NCI-H524 treated with DMSO at 0.1 percent for 48 hours (cell line): ENCODE measurements at regions not wholly inside any gene's neighbourhood (a gene's known extent, or its start where the extent isn't known, plus 50 kb on each side); places are given as distances from the start of the nearest gene placed in this dataset.
A peak's percentile ranks its signal among the peaks of the same experiment; 100 is the strongest.
"Not testable (repeated sequence)": the region's sequence is repeated elsewhere in the genome, so short reads cannot be mapped to it uniquely, and the experiment has no call there.

Experiments used
- DNase-seq: peaks from one replicate; lab custom pipeline; 2025; lab: John Stamatoyannopoulos, UW

DNA sequence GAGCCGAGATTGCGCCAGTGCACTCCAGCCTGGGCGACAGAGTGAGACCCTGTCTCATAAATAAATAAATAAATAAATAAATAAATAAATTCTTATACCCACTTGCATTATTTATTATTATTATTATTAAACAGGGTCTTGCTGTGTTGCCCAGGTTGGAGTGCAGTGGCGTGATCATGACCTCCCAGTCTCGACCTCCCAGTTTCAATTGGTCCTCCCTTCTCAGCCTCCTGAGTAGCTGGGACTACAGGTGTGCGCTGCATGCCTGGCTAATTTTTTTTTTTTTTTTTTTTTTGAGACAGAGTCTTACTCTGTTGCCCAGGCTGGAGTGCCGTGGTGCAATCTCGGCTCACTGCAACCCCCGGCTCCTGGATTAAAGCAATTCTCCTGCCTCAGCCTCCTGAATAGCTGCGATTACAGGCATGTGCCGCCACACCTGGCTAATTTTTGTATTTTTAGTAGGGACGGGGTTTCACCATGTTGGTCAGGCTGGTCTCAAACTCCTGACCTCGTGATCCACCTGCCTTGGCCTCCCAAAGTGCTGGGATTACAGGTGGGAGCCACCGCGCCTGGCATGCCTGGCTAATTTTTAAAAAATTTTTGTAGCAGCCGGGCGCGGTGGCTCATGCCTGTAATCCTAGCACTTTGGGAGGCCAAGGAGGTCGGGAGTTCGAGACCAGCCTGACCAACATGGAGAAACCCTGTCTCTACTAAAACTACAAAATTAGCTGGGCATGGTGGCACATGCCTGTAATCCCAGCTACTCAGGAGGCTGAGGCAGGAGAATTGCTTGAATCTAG lies 150.2 kb downstream of the SEC14L1 start:
- DNase-seq, result not testable (repeated sequence)

DNA sequence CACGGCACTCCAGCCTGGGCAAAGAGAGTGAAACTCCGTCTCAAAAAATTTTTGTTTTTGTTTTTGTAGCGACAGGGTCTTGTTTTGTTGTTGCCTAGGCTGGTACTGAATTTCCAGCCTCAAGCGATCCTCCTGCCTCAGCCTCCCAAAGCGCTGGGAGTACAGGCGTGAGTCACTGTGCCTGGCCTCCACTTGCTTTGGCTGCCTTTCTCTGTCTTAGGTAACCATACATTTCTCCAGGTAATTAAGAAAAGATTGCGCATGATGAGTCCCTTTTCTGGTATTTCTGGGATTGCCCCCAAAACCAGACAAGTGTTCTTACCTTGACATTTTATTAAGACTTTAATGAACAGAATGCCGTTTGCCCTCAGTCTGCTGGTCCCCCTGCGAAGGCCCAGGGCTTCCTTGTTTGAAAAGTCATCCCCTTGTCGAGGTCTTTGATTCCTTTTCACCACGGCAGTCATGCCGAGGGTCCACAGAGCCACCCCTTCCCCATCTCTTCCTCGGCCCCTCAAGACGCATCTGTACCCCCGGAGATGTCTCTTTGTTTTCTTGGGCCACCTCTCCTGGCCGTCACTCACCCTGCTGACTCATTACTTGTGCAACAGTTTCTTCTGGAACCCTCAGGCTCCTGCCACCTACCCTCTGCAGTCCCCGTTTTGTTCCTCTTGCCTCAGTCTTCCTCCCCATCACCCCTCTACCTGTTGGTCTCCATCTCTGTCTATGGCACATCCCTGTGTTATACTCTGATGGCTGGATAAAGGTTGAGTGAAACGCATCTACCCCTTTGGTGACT lies 151.0 kb downstream of the SEC14L1 start:
- no peak for DNase-seq

DNA sequence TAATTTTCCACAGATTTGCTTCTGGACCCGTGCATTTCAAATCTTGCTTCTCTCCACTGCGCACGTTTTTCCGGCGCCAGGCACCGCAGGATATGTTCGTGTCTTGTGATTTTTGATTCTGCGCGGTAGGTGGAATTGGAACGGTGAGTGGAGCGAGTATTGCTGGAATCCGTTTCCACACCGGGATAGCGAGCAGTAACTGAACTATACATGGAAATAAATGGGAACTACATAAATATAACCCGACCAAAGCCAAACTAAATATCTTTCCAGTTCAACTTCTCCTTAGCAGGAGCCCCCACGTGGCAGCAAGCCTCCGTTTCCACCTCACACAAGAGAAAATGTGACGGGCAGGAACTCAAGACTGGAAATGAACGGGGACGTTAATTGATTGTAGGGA lies 154.0 kb downstream of the SEC14L1 start:
- no peak for DNase-seq

DNA sequence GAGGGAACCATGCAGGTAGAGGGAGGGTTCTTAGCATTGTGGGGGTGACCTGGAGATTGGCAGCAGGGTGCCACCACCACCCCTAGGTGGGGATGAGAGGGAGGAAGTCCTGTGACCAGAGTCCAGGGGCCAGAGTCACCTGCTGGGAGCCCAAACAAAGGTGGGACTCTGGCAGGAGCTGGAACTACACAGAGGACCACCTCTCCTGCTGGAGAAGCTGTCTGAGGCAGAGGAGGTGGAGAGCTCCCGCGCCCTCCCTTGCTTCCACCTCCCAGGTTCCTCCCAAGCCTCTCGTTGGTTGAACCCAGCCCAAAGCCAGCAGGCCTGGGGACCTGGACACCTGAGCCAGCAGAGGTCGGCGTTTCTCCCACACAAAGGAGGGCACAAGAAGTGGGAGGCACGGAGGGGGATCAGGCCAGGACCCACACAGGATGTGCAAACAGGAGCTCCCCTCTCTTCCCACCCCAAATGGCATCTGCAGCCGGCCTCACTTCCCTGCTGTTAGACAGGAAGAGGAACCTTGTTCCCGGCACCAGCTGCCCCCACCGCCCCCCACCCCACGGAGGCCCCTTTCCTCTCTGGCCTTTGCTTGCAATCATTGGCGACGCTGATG lies 154.6 kb downstream of the SEC14L1 start:
- no peak for DNase-seq

DNA sequence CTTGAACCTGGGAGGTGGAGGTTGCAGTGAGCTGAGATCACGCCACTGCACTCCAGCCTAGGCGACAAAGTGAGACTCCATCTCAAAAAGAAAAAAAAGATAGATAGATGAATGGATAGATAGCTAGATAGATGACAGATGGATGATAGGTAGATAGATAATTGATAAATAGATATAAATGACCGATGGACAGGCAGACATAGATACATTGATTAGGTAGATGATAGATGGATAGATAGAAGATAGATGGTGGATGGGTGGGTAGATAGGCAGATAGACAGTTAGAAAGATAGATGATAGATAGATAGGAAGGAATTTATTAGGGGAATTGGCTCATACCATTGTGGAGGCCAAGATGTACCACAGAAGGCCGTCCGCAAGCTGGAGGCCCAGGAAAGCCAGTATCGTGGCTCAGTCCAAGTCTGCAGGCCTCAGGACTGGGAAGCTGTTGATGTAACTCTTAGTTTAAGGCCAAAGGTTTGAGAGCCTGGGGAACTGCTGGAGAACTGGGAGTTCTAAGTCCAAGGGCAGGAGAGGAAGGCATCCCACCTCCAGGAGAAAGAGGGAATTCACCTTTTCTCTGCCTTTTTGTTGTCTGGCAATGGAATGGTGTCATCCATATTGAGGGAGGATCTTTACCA lies 156.1 kb downstream of the SEC14L1 start:
- DNase-seq, result no peak

DNA sequence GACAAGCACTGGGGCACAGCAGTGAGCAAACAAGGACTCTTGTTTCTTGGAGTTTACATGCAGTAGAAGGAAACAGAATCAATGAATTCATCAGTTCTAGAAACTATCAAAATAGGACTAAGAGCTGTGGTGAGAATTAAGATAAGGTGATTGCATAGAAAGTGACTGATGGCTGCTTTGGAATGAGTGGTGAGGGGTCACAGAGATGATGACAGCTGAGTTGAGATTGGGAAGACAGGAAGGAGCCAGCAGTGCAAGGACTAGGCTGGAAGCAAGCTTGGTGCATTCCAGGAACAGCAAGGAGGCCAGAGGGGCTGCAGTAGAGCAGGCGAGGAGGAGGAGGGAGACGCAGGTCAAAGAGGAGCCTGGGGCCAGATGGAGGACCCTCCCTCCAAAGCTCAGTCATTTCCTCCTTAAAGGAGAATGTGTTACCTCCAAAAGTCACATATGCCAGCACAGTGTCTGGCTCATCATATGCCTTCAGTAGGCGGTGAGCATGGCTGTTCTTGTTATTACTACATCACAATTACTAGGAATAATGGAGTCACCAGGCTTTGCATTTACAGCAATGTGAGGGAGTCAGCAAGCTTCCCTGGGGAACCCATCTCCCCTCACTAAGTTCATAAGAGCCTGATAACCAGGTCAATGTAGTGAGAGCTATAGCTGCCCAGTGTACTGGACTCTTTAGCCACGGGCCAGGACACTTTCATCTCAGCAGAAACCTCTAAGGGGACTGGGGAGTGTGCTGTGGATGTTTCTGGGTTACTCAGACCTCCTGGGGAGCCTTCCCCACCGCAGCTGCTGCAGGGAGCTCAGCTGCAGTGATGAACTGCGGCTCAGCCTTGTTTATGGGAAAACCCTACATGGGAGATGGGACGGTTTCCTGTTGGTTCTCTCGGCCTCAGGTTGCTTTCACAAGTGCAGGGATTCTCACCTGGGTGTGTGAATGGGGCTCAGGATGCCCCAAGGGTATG lies 157.2 kb downstream of the SEC14L1 start:
- no peak for DNase-seq

DNA sequence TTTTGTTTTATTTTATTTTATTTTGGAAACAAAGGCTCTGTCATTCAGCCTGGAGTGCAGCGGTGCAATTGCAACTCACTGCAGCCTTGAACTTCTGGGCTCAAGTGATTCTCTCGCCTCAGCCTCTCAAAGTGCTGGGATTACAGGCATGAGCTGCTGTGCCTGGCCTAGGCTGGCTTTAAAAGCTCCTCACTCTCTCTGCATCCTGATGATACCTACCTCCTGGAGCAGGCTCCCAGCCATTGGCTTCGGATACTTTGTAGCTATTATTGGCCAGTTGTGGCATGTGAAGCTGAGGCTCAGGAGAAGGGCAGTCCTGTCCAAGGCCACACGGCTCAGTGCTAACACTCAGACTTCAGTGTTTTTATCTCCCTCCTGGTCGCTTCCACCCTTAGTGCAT lies 158.0 kb downstream of the SEC14L1 start:
- DNase-seq, result no peak

DNA sequence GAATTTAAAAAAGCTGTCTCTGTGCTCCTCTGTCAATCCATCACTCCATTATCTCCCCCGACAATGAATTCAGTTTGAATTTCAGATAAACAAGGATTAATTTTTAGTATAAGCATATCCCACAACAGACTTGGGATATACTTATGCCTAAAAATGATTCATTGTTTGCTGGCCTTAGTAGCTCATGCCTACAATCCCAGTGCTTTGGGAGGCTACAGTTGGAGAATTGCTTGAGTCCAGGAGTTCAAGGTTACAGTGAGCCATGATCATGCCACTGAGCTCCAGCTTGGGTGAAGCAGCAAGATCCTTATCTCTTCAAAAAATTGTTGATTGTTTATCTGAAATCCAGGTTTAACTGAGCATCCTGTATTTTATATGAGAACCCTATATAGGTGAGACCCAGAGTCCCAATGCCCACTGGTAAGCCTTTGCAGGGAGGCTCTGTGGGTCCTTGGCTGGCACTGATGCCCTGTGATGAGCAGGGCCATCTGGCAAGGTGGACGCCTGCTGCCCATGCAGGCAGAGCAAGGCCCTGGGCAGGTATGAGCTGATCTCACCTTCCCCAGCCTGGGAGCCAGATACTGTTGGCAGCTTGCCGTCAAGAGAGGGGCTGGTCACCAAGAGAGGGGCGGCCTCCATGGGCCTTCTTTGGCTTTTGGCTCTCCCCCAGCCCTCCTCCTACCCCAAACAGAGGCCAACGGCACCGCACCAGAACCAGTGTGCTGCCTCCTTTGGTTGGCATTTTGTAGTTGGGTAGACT lies 158.7 kb downstream of the SEC14L1 start:
- no peak for DNase-seq

DNA sequence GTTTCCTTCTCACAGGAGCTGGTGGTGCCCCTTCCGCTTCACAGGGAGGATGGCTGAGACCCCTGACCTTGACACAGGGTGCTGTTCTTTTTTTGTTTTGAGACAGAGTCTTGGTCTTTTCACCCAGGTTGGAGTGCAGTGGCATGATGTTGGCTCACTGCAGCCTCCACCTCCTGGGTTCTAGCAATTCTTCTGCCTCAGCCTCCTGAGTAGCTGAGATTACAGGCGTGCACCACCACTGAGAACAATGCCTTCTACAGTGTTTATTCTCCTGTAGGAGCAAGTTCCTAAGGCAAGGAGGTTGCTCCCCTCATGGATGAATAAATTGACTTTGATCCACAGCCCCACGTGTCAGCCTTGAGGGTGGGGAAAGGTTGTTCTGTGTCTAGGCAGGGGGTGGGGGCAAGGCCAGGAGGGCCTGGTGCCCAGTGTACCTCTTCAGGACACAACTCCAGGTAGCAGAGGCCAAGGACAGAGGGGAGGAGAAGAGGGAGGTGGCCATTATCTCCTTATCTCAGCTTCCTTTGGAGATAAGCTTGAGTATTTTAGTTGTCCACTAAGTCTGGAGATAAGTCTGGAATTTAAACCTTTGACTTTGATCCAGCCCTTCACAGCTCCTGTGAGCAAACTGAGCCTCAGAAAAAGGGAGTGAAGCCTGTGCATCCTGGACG lies 159.4 kb downstream of the SEC14L1 start:
- no peak for DNase-seq

DNA sequence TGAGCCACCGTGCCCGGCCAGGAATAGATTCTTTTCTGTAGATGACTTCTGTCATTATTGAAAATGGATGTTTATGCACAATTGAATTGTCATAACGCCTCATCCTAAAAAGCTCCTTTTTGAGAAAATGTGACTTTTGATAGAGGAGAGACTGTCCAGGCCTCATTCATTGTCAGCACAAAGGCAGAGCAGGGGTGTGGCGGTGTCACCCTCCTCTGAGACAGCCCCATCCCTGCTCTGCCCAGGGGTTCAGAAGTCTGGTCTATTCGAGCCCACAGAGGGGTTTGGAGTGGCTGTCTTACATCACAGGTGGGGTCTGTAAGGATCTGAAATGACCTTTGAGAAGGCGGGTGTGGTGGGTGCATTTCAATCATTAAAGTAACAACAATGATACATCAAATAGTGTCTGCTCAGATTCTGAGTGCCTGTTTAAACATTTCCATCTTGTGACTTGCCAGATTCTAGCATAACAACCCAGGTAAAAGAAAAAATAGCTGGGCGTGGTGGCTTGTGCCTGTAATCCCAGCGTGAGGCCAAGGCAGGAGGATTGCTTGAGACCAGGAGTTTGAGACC lies 161.0 kb downstream of the SEC14L1 start:
- DNase-seq, result no peak

DNA sequence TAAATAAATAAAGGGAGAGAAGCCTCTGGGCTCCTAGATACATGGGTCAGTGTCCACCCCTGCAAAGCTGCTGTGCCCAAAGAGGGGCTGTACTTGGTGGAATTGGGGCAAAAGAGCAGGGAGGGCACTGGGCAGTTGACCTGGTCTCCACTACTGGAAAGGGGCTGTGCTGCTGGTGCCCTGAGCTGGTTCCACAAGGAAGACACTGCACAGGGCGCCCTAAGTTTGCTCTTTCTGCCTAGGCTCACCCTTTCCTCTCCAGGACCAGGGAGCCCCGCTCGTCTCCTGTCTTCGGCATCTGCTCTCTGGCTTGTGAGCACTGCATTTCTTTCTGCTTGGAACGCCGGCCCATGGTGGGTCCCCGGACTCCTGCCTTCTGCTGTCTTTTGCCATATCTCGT lies 161.9 kb downstream of the SEC14L1 start:
- DNase-seq, result no peak

DNA sequence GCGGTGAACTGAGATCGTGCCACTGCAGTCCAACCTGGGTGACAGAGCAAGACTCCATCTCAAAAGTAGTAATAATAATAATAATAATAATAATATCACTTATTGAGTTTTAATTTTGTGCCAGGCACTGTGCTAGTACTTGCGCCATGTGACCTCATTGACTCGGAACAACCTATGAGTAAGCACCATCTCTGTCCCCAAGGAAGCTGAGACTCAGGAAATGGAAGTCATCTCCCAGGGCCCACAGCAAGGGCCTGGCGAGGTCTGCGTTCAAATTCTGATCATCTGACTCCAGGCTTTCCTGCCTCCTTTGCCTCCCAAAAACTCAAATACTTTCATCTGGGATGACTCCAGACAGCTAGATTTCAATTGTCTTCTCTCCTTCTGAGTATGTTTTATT lies 162.9 kb downstream of the SEC14L1 start:
- DNase-seq, result no peak

DNA sequence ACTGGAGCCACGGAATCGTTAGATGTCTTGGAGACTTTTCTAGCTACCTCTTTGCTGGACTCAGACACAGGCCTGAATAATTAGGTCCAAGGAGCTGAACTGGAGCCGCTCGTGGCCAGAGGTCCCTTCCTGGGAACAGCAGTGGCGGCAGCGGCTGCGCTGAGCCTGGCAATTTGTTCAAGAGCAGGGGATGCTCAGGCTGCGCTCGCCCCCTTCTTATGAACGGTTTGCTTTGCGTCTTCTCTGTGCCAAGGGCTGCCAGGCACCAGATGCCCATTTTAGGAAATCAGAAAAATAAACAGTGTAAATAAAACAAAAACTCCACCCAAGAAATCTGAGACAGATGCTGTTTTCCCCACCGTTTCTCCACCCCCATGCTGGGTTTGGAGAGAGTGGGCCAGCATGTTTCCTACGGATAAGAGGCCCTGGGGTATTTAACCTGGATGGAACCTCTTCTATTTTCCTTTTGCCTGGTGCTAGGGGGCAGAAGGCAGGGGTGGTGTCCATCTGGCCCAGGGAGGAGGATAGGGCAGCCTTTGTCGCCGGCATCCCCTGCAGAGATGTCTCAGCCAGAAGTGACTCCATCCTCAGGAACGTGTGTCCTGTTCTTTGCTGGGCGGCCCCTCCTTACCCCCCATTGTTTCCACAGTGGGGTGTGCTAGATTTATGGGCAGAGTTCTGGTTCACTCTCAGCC lies 163.4 kb downstream of the SEC14L1 start:
- peak; percentile 46 for DNase-seq

DNA sequence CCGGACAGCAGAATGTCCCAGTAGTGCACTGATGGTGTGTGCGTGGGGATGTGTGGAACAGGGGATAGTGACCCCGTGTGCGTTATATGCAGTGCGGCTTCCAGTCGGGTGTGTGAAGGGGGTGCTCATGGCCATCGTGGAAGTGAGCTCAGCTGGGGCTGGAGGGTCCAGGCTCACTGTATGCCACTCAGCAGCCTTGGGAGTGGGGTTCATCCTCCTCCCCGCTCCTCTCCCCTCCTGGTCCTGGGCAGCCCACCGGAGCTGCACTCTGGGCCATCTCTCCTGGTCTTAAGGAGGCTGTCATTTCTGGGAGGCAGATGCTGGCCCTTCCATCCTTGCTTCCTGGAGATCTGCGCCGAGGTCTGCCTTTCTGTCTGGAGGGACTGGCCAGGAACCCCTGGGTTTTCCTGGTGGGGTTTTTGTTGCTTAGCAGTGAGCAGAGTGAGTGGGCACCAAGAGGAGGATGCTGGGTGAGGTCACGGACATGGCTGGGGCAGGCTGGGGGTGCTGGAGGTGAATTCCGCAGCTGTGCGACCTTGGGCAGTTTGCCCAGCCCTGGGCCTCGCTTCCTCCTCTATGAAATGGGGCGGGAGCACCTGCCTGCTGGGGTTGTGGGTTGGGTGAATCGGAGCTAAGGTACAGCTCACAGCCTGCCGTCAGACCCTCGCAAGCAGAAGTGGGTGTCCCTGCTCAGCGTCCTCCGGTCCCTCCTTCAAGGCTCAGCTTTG lies 164.1 kb downstream of the SEC14L1 start:
- no peak for DNase-seq

DNA sequence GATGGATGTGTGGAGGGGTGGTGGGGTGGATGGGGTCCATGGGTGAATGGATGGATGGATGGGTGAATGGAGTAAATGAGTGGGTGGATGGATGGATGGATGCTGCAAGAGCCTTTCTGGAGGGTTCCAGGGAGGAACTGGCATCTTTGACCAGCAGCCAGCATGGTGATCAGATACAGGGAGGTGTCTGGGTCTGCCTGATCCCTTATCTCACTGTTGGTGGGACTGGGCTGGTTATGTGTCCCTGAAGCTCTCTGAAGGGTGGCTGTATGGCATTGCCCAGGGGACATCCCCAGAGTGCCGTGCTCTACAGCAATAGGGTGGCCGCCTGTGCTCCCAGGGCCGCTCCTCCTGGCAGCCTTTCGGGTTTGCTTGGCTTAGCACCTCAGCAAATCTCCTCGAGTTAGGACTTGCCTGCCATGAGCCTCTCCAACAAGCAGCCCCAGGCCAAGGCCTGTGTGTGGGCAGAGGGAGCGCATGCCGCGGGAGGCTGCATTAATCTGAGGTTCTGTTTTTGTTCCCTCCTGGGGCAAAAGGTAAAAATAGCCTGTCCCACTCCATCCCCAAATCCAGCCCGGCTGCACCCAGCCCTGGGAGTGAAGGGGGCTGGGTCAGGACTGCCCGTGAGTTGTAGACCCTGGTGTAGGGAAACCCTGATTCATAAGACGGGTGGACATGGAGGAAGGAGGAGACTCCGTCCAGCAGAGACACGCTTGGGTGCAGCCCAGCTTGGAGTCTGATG lies 165.4 kb downstream of the SEC14L1 start:
- DNase-seq, result no peak

DNA sequence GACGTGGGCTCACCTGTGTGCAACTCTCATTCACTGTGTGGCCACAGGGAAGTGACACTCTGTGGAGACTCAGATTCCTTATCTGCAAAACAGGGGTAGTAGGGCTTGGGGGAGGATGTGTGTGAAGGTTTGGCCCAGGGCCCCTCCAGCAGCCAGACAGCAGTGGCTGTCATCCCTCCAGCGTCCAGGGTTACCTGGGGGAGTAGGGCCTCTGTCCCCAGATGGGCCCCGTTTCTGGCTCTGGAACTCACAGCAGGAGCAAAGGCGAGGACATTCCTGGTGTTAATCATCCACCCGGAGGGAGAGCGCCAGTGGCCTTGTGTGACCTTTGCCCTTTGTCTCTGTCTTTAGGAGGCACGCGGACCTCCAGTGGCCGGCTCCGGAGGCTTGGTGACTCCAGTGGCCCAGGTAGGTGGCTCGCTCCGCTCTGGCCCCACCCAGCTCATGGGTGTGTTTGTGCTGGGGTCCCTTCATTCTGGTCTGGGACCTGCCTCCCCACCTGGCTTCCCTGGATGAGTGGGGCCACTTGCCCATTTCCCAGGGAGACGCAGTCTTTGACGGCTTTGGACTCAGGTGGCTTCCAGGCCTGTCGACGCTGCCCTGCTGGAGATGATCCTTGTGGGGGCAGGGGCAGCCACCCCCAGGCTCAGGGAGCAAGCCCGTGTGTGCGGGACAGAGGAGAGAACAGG lies 166.2 kb downstream of the SEC14L1 start:
- DNase-seq, result no peak
